Spleen (tissue), 11 donors: ENCODE measurements at regions not wholly inside any gene's neighbourhood (a gene's known extent, or its start where the extent isn't known, plus 50 kb on each side); places are given as distances from the start of the nearest gene placed in this dataset.

Source experiments
- DNase-seq: peaks from one replicate; pipeline ENCODE4 v3.0.0-alpha.2; 2020
- H3K27ac ChIP-seq, 8 donors: fragments of 200-600 bp; sonication (generic) in 7 of 8; 1 replicate in 4 of 8; 2 replicates in 4 of 8; pipeline versions ENCODE4 v1.5.0 to v1.8.0; 2016 to 2021; ENCODE audit warnings: inconsistent platforms in 4 of 8, mild to moderate bottlenecking in 4 of 8, moderate library complexity in 1 of 8
- H3K27me3 ChIP-seq, 7 donors: fragments of 200-600 bp; sonication (generic) in 6 of 7; replicated peaks in 1 of 7; 1 replicate in 4 of 7; 2 replicates in 3 of 7; pipeline versions ENCODE4 v1.5.0 to v1.8.0; 2016 to 2021; ENCODE audit warnings: inconsistent platforms in 3 of 7, mild to moderate bottlenecking in 1 of 7
- H3K36me3 ChIP-seq, 6 donors: fragments of 200-600 bp; sonication (generic) in 5 of 6; 1 replicate in 4 of 6; 2 replicates in 2 of 6; pipeline versions ENCODE4 v1.5.0 to v1.8.0; 2016 to 2021; ENCODE audit warnings: inconsistent platforms in 2 of 6
- H3K4me1 ChIP-seq, 6 donors: fragments of 200-600 bp; sonication (generic) in 5 of 6; 1 replicate in 3 of 6; 2 replicates in 3 of 6; pipeline versions ENCODE4 v1.5.0 to v1.8.0; 2016 to 2021; ENCODE audit warnings: inconsistent platforms in 3 of 6
- H3K4me3 ChIP-seq, 8 donors: fragments of 200-600 bp; sonication (generic) in 7 of 8; 1 replicate in 4 of 8; 2 replicates in 4 of 8; pipeline versions ENCODE4 v1.5.0 to v1.8.0; 2016 to 2021; ENCODE audit warnings: inconsistent platforms in 4 of 8, mild to moderate bottlenecking in 4 of 8, moderate library complexity in 2 of 8
- H3K9me3 ChIP-seq, 8 donors: fragments of 200-600 bp; sonication (generic) in 7 of 8; 1 replicate in 4 of 8; 2 replicates in 4 of 8; pipeline versions ENCODE4 v1.5.0 to v1.8.0; 2016 to 2021; ENCODE audit warnings: inconsistent platforms in 4 of 8
- POLR2A ChIP-seq, 3 donors: fragments of 450-650 bp; IDR thresholded peaks; one replicate each; pipeline ENCODE4 v1.5.1; 2017; ENCODE audit warnings: antibody characterized with exemption in 3 of 3, mild to moderate bottlenecking in 1 of 3
- POLR2AphosphoS5 ChIP-seq, 3 donors: sonication (generic); formaldehyde crosslinking; IDR thresholded peaks; one replicate each; pipeline ENCODE4 v1.5.1; 2017; ENCODE audit warnings: antibody characterized with exemption in 3 of 3
- WGBS, 5 donors: extraction: QIAGEN DNeasy Blood & Tissue Kit in 3 of 5; methylation state at CpG; one replicate each; pipeline versions ENCODE4 v1.1.5 to v1.1.7; 2013 to 2018; 5-methylcytosine and 5-hydroxymethylcytosine counted together
- intact Hi-C: fragments of 100-400 bp; cut with DNase I; formaldehyde crosslinking; loops from one replicate; pipeline ENCODE4 v1.15.0; 2023; ENCODE audit warnings: low total_unique reads
- TF ChIP-seq, protein P1 (sequence below), 11 experiments: fragments of 200-600 bp in 7 of 11; fragments of 450-650 bp in 4 of 11; sonication (generic) in 4 of 11; IDR thresholded peaks in 8 of 11; conservative IDR thresholded peaks in 3 of 11; 1 replicate in 7 of 11; 2 replicates in 4 of 11; pipeline versions ENCODE4 v1.4.0 to v1.8.0; 2016 to 2021; ENCODE audit warnings: antibody characterized with exemption in 11 of 11, inconsistent platforms in 4 of 11, mild to moderate bottlenecking in 1 of 11
- donor health status: healthy with polysubstance abuse.
- donor health status: DM: no; HTN: no; CAD: no; lungs with moderate emphysema.
- donor health status: DM: no; HTN: no; CAD: no.
- donor health status: Bipolar disorder and iron deficiency.
- donor health status: healthy.
- donor health status: DM: no; HTN: no; CAD: no.
- donor health status: DM: yes; HTN: yes; CAD: no.

DNA sequence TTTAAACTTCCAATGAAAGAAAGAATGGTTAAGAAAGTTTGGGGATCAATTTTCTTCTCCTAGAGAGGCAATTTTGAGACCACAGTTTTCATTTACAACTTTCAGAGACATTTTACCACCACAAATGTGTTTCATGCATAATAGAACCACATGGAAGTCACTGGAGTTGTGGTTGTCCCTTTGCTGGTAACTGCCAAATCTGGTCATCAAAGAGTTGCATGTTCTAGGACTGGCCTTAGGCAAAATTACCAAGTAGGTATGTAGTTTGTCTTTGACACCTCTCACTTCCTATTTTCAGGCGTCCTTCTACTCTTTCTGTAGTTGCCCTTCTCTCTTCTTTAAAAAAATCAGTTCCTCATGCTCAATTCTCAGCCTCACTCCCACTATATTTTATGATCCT, 54.3 kb upstream of the TMX1 start:
- Histone ChIP-seq H3K4me1 (no peaks in the 10 kb centered on the region), H3K36me3 (no peaks in the 10 kb centered on the region), H3K27ac (no peak overlapping the region), H3K27me3 (no peaks in the 10 kb centered on the region), H3K4me3 (no peak overlapping the region), H3K9me3 (no peaks in the 10 kb centered on the region)
- WGBS, 5 donors, result 31 to 53% (median 45%) methylated on average over 1 of the region's 1 CpG
- TF ChIP-seq, protein P1, sequence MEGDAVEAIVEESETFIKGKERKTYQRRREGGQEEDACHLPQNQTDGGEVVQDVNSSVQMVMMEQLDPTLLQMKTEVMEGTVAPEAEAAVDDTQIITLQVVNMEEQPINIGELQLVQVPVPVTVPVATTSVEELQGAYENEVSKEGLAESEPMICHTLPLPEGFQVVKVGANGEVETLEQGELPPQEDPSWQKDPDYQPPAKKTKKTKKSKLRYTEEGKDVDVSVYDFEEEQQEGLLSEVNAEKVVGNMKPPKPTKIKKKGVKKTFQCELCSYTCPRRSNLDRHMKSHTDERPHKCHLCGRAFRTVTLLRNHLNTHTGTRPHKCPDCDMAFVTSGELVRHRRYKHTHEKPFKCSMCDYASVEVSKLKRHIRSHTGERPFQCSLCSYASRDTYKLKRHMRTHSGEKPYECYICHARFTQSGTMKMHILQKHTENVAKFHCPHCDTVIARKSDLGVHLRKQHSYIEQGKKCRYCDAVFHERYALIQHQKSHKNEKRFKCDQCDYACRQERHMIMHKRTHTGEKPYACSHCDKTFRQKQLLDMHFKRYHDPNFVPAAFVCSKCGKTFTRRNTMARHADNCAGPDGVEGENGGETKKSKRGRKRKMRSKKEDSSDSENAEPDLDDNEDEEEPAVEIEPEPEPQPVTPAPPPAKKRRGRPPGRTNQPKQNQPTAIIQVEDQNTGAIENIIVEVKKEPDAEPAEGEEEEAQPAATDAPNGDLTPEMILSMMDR (IDR thresholded peaks at IDR 0.05 in 8 of 11, conservative IDR thresholded peaks at IDR 0.05 in 3 of 11), result no peak
- TF ChIP-seq POLR2A (IDR thresholded peaks at IDR 0.05) (no peak), POLR2AphosphoS5 (IDR thresholded peaks at IDR 0.05) (no peak)
- intact Hi-C loops, result no loop called here
- DNase-seq, result no peak

DNA sequence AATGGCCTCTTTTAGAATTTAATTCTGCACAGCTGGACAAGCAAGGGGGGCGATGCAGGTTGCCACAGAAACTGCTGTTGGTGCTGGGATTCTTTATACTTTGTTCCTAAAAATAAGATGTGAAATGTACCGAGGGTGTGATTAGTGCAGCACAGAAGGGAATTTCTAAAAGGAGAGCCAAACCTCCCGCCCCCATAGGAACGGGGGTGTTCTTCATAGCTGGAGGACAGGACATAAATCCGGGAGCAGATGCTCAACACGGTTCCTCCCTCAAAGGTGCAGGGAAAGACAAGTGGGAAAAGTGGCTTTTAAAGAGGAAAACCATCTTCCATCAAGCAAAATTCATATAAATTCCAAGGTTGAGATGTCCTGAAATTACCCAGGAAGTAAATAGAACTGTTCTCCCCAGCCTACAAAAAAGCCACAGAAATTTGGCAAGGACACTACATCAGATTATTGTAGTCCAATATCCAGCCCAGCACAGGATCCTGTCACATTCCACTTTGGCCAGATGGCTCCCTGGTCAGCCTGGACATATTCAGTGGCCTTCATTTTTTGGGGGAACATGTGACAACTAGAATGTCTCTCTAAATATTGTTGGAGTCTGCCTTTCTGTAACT, 51.4 kb upstream of the TMX1 start:
- 74 to 87% (median 83%) methylated on average over 6 of the region's 6 CpGs for WGBS, 5 donors

DNA sequence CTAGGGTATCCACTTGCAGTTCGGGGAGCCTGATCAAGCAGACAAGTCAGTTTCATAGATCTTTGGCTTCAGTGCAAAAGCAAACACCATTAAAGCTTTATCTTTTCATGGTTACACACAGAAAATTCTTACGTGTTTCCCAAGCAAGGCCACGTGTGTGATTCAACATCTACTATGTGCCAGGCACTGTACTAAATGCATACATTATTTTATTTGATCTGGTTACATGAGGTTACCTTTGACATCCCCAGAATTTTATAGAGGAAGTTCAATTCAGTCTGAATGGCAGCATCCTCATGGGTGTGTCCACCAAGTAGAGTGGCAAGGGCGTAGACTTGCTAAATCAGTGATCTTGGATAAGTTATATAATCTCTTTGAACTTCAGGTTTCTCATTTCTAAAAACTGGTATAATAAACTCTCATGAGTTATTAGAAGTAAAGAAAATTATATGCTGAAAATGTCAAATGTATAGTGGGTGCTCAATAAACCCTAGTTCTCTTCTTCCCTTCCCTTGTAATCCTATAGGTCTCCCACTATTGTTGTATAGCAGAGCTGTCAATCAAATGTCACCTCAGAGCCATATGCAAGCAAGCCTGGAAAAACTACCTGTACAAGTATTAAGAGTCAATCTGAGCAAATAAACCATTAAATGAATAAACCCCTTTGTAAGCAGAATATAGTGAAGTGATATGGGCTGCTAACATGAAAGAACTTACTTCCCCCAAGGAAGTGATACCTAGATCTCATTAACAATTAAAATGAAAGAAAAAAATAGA, 50.3 kb upstream of the TMX1 start:
- DNase-seq, result no peak
- H3K27ac ChIP-seq, result no peak overlapping the region
- H3K36me3 ChIP-seq, result no peaks in the 10 kb centered on the region
- H3K4me3 ChIP-seq, result no peak overlapping the region
- no peak for TF ChIP-seq POLR2A (IDR thresholded peaks at IDR 0.05)
- H3K27me3 ChIP-seq, result no peaks in the 10 kb centered on the region
- H3K4me1 ChIP-seq, result no peaks in the 10 kb centered on the region
- intact Hi-C loops, result no loop called here
- 92 to 95% (median 94%) methylated on average over 4 of the region's 4 CpGs for WGBS, 5 donors
- no peaks in the 10 kb centered on the region for H3K9me3 ChIP-seq

More for the DNA sequence above, 51.4 kb upstream of the TMX1 start:
- no peak for DNase-seq
- no peak overlapping the region for H3K27ac ChIP-seq
- no peaks in the 10 kb centered on the region for H3K9me3 ChIP-seq
- no peaks in the 10 kb centered on the region for H3K36me3 ChIP-seq
- TF ChIP-seq POLR2AphosphoS5 (IDR thresholded peaks at IDR 0.05), result no peak
- TF ChIP-seq, protein P1 (IDR thresholded peaks at IDR 0.05 in 8 of 11, conservative IDR thresholded peaks at IDR 0.05 in 3 of 11), result no peak
- no peak for TF ChIP-seq POLR2A (IDR thresholded peaks at IDR 0.05)
- no peaks in the 10 kb centered on the region for H3K27me3 ChIP-seq
- no peaks in the 10 kb centered on the region for H3K4me1 ChIP-seq
- no peak overlapping the region for H3K4me3 ChIP-seq
- intact Hi-C loops, result no loop called here
